Brain microvascular endothelial cell (primary cell): ENCODE measurements at regions not wholly inside any gene's neighbourhood (a gene's known extent, or its start where the extent isn't known, plus 50 kb on each side); places are given as distances from the start of the nearest gene placed in this dataset.
"Not testable (repeated sequence)": the region's sequence is repeated elsewhere in the genome, so short reads cannot be mapped to it uniquely, and the experiment has no call there.

Experiments
- DNase-seq: peaks from one replicate; pipeline ENCODE4 v3.0.0-alpha.2; 2020
- H3K27ac ChIP-seq: fragments of 250-450 bp; sonication (Bioruptor Pico); 2 replicates; pipeline ENCODE4 v1.5.1; 2020; ENCODE audit warnings: mild to moderate bottlenecking, moderate library complexity
- H3K27me3 ChIP-seq: fragments of 250-450 bp; sonication (Bioruptor Pico); replicated peaks from 2 replicates; pipeline ENCODE4 v1.5.1; 2020; ENCODE audit warnings: mild to moderate bottlenecking
- H3K36me3 ChIP-seq: fragments of 250-450 bp; sonication (Bioruptor Pico); replicated peaks from 2 replicates; pipeline ENCODE4 v1.5.1; 2020; ENCODE audit warnings: mild to moderate bottlenecking
- H3K4me3 ChIP-seq: 2 replicates; pipeline ENCODE4 v1.5.1; 2011; ENCODE audit warnings: low read depth, mild to moderate bottlenecking, control low read depth, low read length, moderate library complexity
- CTCF ChIP-seq: IDR thresholded peaks from 2 replicates; pipeline ENCODE4 v1.5.1; 2011; ENCODE audit warnings: low read depth, mild to moderate bottlenecking, moderate library complexity, low read length, control low read depth, inconsistent platforms; ENCODE audit errors: missing control alignments
- in situ Hi-C: cut with HindIII; loops from 2 replicates; pipeline ENCODE4 v1.10.0; 2017; ENCODE audit warnings: low sequenced_read_pairs, low pct_ligation_motif_present

DNA sequence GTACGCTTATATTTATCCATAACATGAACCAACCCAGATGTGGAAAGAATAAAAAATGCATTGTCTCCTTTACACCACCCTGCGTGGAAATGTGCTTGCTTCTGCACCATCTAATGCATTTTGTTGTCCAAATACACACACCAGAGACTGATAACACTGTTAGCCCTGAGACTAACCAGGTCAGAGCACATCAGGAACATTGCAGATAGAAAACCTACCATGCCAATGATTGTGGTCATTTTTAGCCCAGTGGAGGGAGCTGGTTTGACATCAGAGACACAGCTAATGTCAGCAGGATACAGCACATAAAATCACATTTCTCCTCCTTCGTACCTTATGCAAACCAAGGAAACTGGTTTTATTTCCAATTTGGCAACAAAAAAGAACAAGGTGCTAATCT is 528.7 kb downstream of the DOK5 start:
- no peak for TF ChIP-seq CTCF
- no peaks in the 10 kb centered on the region for H3K27me3 ChIP-seq
- H3K36me3 ChIP-seq: no peaks in the 10 kb centered on the region
- in situ Hi-C loops: no loop called here
- no peak overlapping the region for H3K4me3 ChIP-seq
- H3K27ac ChIP-seq: no peak overlapping the region
- no peak for DNase-seq

GRCh38 chr20:54995553-54995952 is 520.2 kb downstream of the DOK5 start:
- no peak for DNase-seq
- in situ Hi-C loops: no loop called here

GRCh38 chr20:54995011-54995410 is 519.6 kb downstream of the DOK5 start:
- H3K36me3 ChIP-seq: no peaks in the 10 kb centered on the region
- H3K4me3 ChIP-seq: no peak overlapping the region
- DNase-seq: no peak
- no peak overlapping the region for H3K27ac ChIP-seq
- no peak for TF ChIP-seq CTCF
- in situ Hi-C loops: no loop called here
- H3K27me3 ChIP-seq: no peaks in the 10 kb centered on the region

More at GRCh38 chr20:54995553-54995952, 520.2 kb downstream of the DOK5 start:
- no peak for TF ChIP-seq CTCF
- Histone ChIP-seq H3K36me3 (no peaks in the 10 kb centered on the region), H3K4me3 (no peak overlapping the region), H3K27ac (no peak overlapping the region), H3K27me3 (no peaks in the 10 kb centered on the region)

- no peak for TF ChIP-seq CTCF
- in situ Hi-C loops: no loop called here
Observed at GRCh38 chr20:54985091-54985490, 509.7 kb downstream of the DOK5 start.

DNA sequence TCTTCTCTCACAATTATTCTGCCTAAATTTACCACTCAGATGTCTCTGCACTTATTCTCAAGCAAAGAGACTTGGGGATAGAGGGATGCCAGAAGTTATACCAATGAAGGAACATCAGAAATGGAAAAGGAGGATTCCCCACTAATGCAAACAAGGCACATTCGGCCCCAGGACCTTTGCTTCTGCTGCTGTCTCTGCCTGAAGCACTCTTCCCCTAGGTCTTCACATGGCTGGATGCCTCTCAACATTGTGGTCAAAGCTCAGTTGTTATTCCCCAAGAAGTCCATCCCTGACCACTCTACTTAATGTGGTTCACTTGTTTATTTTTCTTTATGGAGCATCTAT is 508.7 kb downstream of the DOK5 start:
- DNase-seq: no peak
- H3K27me3 ChIP-seq: no peaks in the 10 kb centered on the region
- no peak overlapping the region for H3K27ac ChIP-seq
- no peak overlapping the region for H3K4me3 ChIP-seq
- H3K36me3 ChIP-seq: no peaks in the 10 kb centered on the region
- in situ Hi-C loops: no loop called here
- TF ChIP-seq CTCF: no peak

More at GRCh38 chr20:54985091-54985490, 509.7 kb downstream of the DOK5 start:
- H3K27me3 ChIP-seq: no peaks in the 10 kb centered on the region
- H3K36me3 ChIP-seq: no peaks in the 10 kb centered on the region
- no peak overlapping the region for H3K27ac ChIP-seq
- DNase-seq: no peak
- no peak overlapping the region for H3K4me3 ChIP-seq

- H3K27ac ChIP-seq, in situ Hi-C loops, H3K36me3 ChIP-seq, H3K4me3 ChIP-seq, DNase-seq, H3K27me3 ChIP-seq: not testable (repeated sequence)
Observed at GRCh38 chr20:54983394-54984103, 508.2 kb downstream of the DOK5 start.
